HL-60 (cell line): ENCODE measurements at regions not wholly inside any gene's neighbourhood (a gene's known extent, or its start where the extent isn't known, plus 50 kb on each side); places are given as distances from the start of the nearest gene placed in this dataset.

ENCODE experiments used
- CTCF ChIP-seq: IDR thresholded peaks from one replicate; pipeline ENCODE4 v1.5.1; 2011; ENCODE audit warnings: low read length, control low read depth, inconsistent platforms; ENCODE audit not compliant: insufficient read depth
- GABPA ChIP-seq: IDR thresholded peaks from 2 replicates; pipeline ENCODE4 v1.6.1; 2012; ENCODE audit warnings: low read depth
- POLR2AphosphoS5 ChIP-seq: IDR thresholded peaks from 2 replicates; pipeline ENCODE4 v1.6.1; 2012; ENCODE audit warnings: low read depth

GRCh38 chr11:109000531-109000930 lies 335.7 kb downstream of the DDX10 start:
- no peak for TF ChIP-seq CTCF
- TF ChIP-seq GABPA = no peak
- no peak for TF ChIP-seq POLR2AphosphoS5
